Uterus (tissue), 2 donors: ENCODE measurements at regions not wholly inside any gene's neighbourhood (a gene's known extent, or its start where the extent isn't known, plus 50 kb on each side); places are given as distances from the start of the nearest gene placed in this dataset.

ENCODE experiments used
- POLR2A ChIP-seq, 2 donors: fragments of 450-650 bp; IDR thresholded peaks; one replicate each; pipeline ENCODE4 v1.6.1; 2016; ENCODE audit warnings: antibody characterized with exemption in 2 of 2, mild to moderate bottlenecking in 1 of 2, moderate library complexity in 1 of 2
- TF ChIP-seq, protein P1 (sequence below), 4 experiments: fragments of 200-600 bp in 2 of 4; fragments of 450-650 bp in 2 of 4; sonication (generic) in 2 of 4; IDR thresholded peaks; one replicate each; pipeline ENCODE4 v1.5.1; 2016 to 2019; ENCODE audit warnings: antibody characterized with exemption in 4 of 4, mild to moderate bottlenecking in 2 of 4, moderate library complexity in 1 of 4

DNA sequence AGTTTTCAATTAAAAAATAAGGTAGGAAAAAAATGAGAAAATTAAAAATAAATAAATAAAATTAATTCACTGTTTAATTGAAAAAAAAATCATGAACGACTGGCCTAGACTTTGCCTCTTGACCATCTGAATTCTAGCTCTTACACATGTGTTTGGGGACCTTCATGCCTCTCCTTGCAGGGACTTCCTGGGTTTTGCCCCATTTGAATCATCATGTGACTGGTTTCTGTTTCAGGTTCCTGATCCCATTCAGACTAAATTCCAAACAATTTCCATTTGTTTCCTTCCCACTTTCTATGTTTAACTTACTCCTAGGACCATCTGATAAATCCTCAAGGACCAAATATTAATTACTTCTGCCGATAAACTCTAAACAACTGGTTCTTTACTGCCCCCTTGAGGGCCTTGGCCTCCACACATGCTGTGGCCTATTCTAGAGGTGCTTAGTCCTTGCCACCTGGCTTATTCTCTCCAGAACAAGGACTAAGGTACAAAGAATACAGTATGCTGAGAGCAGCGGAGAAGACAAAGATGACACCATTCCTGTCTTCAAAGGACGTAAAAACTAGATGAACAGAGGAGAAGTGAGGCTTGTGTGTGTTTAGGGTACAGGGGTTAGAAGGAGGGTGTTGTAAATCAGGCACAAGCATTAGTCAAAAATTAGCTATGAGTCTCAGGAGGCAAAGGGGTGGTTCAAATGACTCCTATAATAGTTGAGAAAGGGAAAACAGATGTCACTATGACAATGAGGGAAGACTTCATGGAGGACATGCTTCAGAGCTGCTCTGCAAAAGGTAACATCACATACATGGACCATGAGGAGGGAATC is 125.8 kb upstream of the AVPR1A start:
- TF ChIP-seq, protein P1, sequence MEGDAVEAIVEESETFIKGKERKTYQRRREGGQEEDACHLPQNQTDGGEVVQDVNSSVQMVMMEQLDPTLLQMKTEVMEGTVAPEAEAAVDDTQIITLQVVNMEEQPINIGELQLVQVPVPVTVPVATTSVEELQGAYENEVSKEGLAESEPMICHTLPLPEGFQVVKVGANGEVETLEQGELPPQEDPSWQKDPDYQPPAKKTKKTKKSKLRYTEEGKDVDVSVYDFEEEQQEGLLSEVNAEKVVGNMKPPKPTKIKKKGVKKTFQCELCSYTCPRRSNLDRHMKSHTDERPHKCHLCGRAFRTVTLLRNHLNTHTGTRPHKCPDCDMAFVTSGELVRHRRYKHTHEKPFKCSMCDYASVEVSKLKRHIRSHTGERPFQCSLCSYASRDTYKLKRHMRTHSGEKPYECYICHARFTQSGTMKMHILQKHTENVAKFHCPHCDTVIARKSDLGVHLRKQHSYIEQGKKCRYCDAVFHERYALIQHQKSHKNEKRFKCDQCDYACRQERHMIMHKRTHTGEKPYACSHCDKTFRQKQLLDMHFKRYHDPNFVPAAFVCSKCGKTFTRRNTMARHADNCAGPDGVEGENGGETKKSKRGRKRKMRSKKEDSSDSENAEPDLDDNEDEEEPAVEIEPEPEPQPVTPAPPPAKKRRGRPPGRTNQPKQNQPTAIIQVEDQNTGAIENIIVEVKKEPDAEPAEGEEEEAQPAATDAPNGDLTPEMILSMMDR (IDR thresholded peaks at IDR 0.05), result peak in 1 of 4 experiments; percentile 9
- TF ChIP-seq POLR2A (IDR thresholded peaks at IDR 0.05), result no peak
